Neural progenitor cell (in vitro differentiated cells): ENCODE measurements at regions not wholly inside any gene's neighbourhood (a gene's known extent, or its start where the extent isn't known, plus 50 kb on each side); places are given as distances from the start of the nearest gene placed in this dataset.

Source experiments
- DNase-seq: peaks from one replicate; pipeline ENCODE4 v3.0.0-alpha.2; 2016; ENCODE audit warnings: low spot score
- H2AFZ ChIP-seq: fragments of 200-600 bp; sonication (generic); replicated peaks from 2 replicates; pipeline ENCODE4 v1.6.1; 2016; ENCODE audit warnings: antibody characterized with exemption
- H3F3A ChIP-seq: fragments of 200-600 bp; sonication (generic); 2 replicates; pipeline ENCODE4 v1.6.1; 2016; ENCODE audit warnings: antibody characterized with exemption, low read depth
- H3K27ac ChIP-seq: fragments of 200-600 bp; sonication (generic); 2 replicates; pipeline ENCODE4 v1.5.1; 2016; ENCODE audit warnings: mild to moderate bottlenecking
- H3K27me3 ChIP-seq: fragments of 200-600 bp; sonication (generic); 2 replicates; pipeline ENCODE4 v1.6.1; 2016; ENCODE audit warnings: mild to moderate bottlenecking, moderate library complexity
- H3K36me3 ChIP-seq: fragments of 200-600 bp; sonication (generic); 2 replicates; pipeline ENCODE4 v1.5.1; 2016
- H3K4me1 ChIP-seq: fragments of 200-600 bp; sonication (generic); 2 replicates; pipeline ENCODE4 v1.6.1; 2016; ENCODE audit warnings: mixed run types
- H3K4me2 ChIP-seq: fragments of 200-600 bp; sonication (generic); 2 replicates; pipeline ENCODE4 v1.6.1; 2016
- H3K4me3 ChIP-seq: fragments of 200-600 bp; sonication (generic); 2 replicates; pipeline ENCODE4 v1.5.1; 2016
- H3K79me2 ChIP-seq: fragments of 200-600 bp; sonication (generic); 2 replicates; pipeline ENCODE4 v1.6.1; 2016; ENCODE audit warnings: low read depth
- H3K9ac ChIP-seq: fragments of 200-600 bp; sonication (generic); 2 replicates; pipeline ENCODE4 v1.6.1; 2016
- H3K9me3 ChIP-seq: fragments of 200-600 bp; sonication (generic); 2 replicates; pipeline ENCODE4 v1.5.1; 2016; ENCODE audit warnings: low read depth
- H4K20me1 ChIP-seq: fragments of 200-600 bp; sonication (generic); 2 replicates; pipeline ENCODE4 v1.6.1; 2016; ENCODE audit warnings: low read depth
- H3K27ac Mint-ChIP-seq: 3 replicates; pipeline ENCODE4 v1.8.0; 2021; ENCODE audit warnings: mixed read lengths
- H3K27me3 Mint-ChIP-seq: 2 replicates; pipeline ENCODE4 v1.8.0; 2022; ENCODE audit warnings: low read depth, mild to moderate bottlenecking, inconsistent platforms, moderate library complexity, mixed read lengths; ENCODE audit not compliant: insufficient read depth
- H3K36me3 Mint-ChIP-seq: 3 replicates; pipeline ENCODE4 v1.8.0; 2021; ENCODE audit warnings: mixed read lengths
- H3K4me1 Mint-ChIP-seq: 3 replicates; pipeline ENCODE4 v1.8.0; 2021; ENCODE audit warnings: mixed read lengths
- H3K4me3 Mint-ChIP-seq: 3 replicates; pipeline ENCODE4 v1.8.0; 2021; ENCODE audit warnings: mild to moderate bottlenecking, moderate library complexity, mixed read lengths
- H3K9me3 Mint-ChIP-seq: 3 replicates; pipeline ENCODE4 v1.8.0; 2020; ENCODE audit warnings: mixed read lengths
- EZH2 ChIP-seq: fragments of 200-600 bp; sonication (generic); IDR thresholded peaks from 2 replicates; pipeline ENCODE4 v1.6.1; 2017; ENCODE audit warnings: antibody characterized with exemption, mild to moderate bottlenecking, moderate library complexity
- EZH2phosphoT487 ChIP-seq: fragments of 200-600 bp; sonication (generic); IDR thresholded peaks from 2 replicates; pipeline ENCODE4 v1.6.1; 2017; ENCODE audit warnings: antibody characterized with exemption
- TF ChIP-seq, protein P1 (sequence below): fragments of 200-600 bp; sonication (generic); IDR thresholded peaks from 2 replicates; pipeline ENCODE4 v1.5.1; 2017; ENCODE audit warnings: antibody characterized with exemption, mild to moderate bottlenecking

DNA sequence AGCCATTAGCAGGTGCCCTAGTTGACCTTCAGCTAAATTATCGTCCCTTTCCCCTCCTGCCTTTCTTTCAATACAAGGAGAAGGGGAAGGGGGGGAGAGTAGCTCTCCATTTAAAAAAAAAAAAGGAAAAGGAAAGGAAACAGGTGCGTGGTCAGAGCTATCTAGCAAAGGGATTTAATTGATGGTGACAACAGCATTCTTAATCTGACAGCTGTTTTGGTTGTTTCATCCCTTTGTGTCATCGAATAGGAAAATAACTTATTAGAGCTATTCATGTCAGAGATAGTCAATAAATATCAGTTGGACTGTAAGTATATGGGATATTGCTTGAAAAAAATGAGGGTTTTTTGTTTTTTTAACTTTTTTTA, 195.2 kb upstream of the SASH1 start:
- Histone ChIP-seq H3F3A (no peaks in the 10 kb centered on the region), H3K4me3 (no peak overlapping the region), H2AFZ (no peak overlapping the region), H3K9me3 (no peaks in the 10 kb centered on the region), H3K9ac (no peak overlapping the region), H4K20me1 (no peaks in the 10 kb centered on the region), H3K4me1 (peaks cover 23% of the 10 kb centered on the region), H3K79me2 (no peaks in the 10 kb centered on the region), H3K27ac (no peak overlapping the region), H3K27me3 (no peaks in the 10 kb centered on the region), H3K36me3 (no peaks in the 10 kb centered on the region), H3K4me2 (no peak overlapping the region)
- H3K36me3 Mint-ChIP-seq: peaks cover 2% of the 10 kb centered on the region
- H3K27me3 Mint-ChIP-seq: no peaks in the 10 kb centered on the region
- no peak for DNase-seq
- H3K4me3 Mint-ChIP-seq: no peak overlapping the region
- H3K4me1 Mint-ChIP-seq: peaks cover 30% of the 10 kb centered on the region
- H3K9me3 Mint-ChIP-seq: no peaks in the 10 kb centered on the region
- no peak overlapping the region for H3K27ac Mint-ChIP-seq
- TF ChIP-seq EZH2phosphoT487 (no peak), EZH2 (no peak)
- TF ChIP-seq, protein P1, sequence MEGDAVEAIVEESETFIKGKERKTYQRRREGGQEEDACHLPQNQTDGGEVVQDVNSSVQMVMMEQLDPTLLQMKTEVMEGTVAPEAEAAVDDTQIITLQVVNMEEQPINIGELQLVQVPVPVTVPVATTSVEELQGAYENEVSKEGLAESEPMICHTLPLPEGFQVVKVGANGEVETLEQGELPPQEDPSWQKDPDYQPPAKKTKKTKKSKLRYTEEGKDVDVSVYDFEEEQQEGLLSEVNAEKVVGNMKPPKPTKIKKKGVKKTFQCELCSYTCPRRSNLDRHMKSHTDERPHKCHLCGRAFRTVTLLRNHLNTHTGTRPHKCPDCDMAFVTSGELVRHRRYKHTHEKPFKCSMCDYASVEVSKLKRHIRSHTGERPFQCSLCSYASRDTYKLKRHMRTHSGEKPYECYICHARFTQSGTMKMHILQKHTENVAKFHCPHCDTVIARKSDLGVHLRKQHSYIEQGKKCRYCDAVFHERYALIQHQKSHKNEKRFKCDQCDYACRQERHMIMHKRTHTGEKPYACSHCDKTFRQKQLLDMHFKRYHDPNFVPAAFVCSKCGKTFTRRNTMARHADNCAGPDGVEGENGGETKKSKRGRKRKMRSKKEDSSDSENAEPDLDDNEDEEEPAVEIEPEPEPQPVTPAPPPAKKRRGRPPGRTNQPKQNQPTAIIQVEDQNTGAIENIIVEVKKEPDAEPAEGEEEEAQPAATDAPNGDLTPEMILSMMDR: no peak

DNA sequence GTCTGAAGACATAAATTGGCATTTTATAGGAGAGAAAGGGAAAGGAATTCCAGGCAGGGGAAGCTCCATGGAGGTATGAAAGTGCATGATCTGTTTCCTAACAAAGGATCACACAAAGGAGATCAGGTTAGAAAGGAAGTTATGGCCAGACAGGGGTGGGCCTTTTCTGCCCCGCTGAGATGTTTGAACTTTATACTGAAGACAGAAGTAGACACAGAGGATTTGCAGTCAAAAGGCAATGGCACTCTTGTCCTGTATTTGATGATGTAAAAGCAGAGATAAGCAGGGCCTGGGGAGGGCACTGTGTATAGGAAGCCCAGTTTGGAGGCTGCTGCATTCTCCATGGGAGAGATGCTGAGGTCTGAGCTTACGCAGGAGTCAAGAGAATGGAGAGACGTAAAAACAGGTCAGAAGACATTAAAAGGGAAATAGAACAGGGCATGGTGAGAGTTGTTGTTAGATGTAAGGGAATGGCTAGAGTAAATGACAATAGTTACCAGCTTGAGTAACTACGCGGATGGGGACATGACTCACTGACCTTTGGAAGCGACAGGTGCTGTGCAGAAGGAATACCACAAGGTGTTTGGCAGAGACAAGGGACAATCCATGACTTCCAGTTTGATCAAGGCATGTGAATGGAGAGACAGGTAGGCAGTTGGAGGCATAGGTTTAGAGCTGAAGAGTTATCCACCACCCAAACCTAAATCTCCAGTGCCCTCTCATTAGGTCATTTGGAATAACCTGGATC, 190.6 kb upstream of the SASH1 start:
- DNase-seq: peak; percentile 4
- Histone ChIP-seq H3K4me3 (no peak overlapping the region), H3K79me2 (no peaks in the 10 kb centered on the region), H3K4me2 (peak overlapping the region; percentile 4), H3K27me3 (no peaks in the 10 kb centered on the region), H3K36me3 (no peaks in the 10 kb centered on the region), H4K20me1 (no peaks in the 10 kb centered on the region), H3K4me1 (peaks cover 23% of the 10 kb centered on the region), H3K9me3 (no peaks in the 10 kb centered on the region), H3F3A (no peaks in the 10 kb centered on the region), H2AFZ (no peak overlapping the region), H3K9ac (no peak overlapping the region), H3K27ac (no peak overlapping the region)
- Mint-ChIP-seq H3K4me1 (peaks cover 45% of the 10 kb centered on the region), H3K4me3 (no peak overlapping the region), H3K27me3 (no peaks in the 10 kb centered on the region), H3K9me3 (no peaks in the 10 kb centered on the region), H3K27ac (peak overlapping the region; percentile 16), H3K36me3 (no peaks in the 10 kb centered on the region)
- TF ChIP-seq EZH2phosphoT487 (no peak), EZH2 (no peak)
- TF ChIP-seq, protein P1: no peak

DNA sequence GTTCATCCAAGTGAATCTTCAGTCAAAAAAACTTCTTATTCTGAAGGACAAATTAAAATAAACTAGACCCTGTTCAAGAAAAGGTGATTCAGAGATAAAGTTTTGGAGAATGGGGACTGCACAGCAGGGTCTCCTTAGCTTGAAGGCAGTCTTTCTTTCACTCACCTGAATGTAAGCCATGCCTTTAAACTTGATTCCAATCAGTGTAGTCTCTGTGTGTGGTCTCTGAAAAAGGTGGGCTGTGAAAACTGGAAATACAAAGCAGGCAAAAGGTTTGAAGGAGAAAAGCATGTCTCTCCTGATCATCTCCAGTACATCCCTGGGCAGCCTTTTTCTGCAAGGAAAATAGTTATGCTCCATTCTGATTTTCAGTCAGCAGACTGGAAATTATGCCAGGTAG, 188.0 kb upstream of the SASH1 start:
- H4K20me1 ChIP-seq: no peaks in the 10 kb centered on the region
- H3K27ac Mint-ChIP-seq: no peak overlapping the region
- no peaks in the 10 kb centered on the region for H3K27me3 ChIP-seq
- H2AFZ ChIP-seq: no peak overlapping the region
- no peaks in the 10 kb centered on the region for H3K36me3 ChIP-seq
- H3K27me3 Mint-ChIP-seq: no peaks in the 10 kb centered on the region
- DNase-seq: no peak
- H3K27ac ChIP-seq: no peak overlapping the region
- no peaks in the 10 kb centered on the region for H3K9me3 ChIP-seq
- peaks cover 42% of the 10 kb centered on the region for H3K4me1 Mint-ChIP-seq
- no peak overlapping the region for H3K9ac ChIP-seq
- H3K4me3 ChIP-seq: no peak overlapping the region
- TF ChIP-seq, protein P1: no peak
- no peak for TF ChIP-seq EZH2phosphoT487
- H3F3A ChIP-seq: no peaks in the 10 kb centered on the region
- no peak overlapping the region for H3K4me2 ChIP-seq
- no peaks in the 10 kb centered on the region for H3K36me3 Mint-ChIP-seq
- peaks cover 23% of the 10 kb centered on the region for H3K4me1 ChIP-seq
- peaks cover 5% of the 10 kb centered on the region for H3K9me3 Mint-ChIP-seq
- H3K4me3 Mint-ChIP-seq: no peak overlapping the region
- H3K79me2 ChIP-seq: no peaks in the 10 kb centered on the region
